ENCODE measurements at regions not wholly inside any gene's neighbourhood (a gene's known extent, or its start where the extent isn't known, plus 50 kb on each side); places are given as distances from the start of the nearest gene placed in this dataset.

GRCh38 chr2:226169751-226170581 lies 629.7 kb downstream of the IRS1 start:
- no peak overlapping the region for H3K4me2 ChIP-seq (ENCODE audit: insufficient read depth, insufficient read length, low read length)
- no peak overlapping the region for H3K56ac ChIP-seq (ENCODE audit: insufficient read length, low read depth, low read length)
- H3K14ac ChIP-seq (ENCODE audit: insufficient read depth, low read length): no peak overlapping the region
- no peak overlapping the region for H2AK5ac ChIP-seq (ENCODE audit: insufficient read length, low read length)
- Mint-ChIP-seq H3K27ac (no peak overlapping the region), H3K4me3 (no peak overlapping the region), H3K9me3 (no peaks in the 10 kb centered on the region), H3K27me3 (ENCODE audit: low read depth) (no peaks in the 10 kb centered on the region), H3K36me3 (ENCODE audit: insufficient read depth in 1 of 3, low read depth in 3 of 3) (no peaks in the 10 kb centered on the region), H3K4me1 (no peaks in the 10 kb centered on the region)
- no peak overlapping the region for H3K18ac ChIP-seq (ENCODE audit: insufficient read length, low read depth, low read length)
- H4K5ac ChIP-seq (ENCODE audit: insufficient read length, low read depth, low read length): no peak overlapping the region
- no peaks in the 10 kb centered on the region for H3K23me2 ChIP-seq (ENCODE audit: insufficient read length, low read depth, low read length, poor library complexity, severe bottlenecking)
- no peak overlapping the region for H2BK15ac ChIP-seq (ENCODE audit: low read depth, low read length)
- H2AFZ ChIP-seq (ENCODE audit: low read length): no peak overlapping the region
- H2BK12ac ChIP-seq (ENCODE audit: insufficient read length, low read depth, low read length): no peak overlapping the region
- H2BK5ac ChIP-seq (ENCODE audit: insufficient read length, low read length): no peak overlapping the region
- no peak overlapping the region for H3T11ph ChIP-seq (ENCODE audit: low read length)
- H3K27me3 ChIP-seq (ENCODE audit: insufficient read depth, low read length): no peaks in the 10 kb centered on the region
- no peaks in the 10 kb centered on the region for H3K79me2 ChIP-seq (ENCODE audit: insufficient read depth, low read length)
- no peak overlapping the region for H4K91ac ChIP-seq (ENCODE audit: insufficient read length, low read depth, low read length)
- WGBS (ENCODE audit: extremely low coverage, insufficient read length, low lambda C conversion rate): no CpG with 5 or more reads among the region's 4 CpGs
- H4K8ac ChIP-seq (replicated peaks; ENCODE audit: insufficient read length, low read depth, low read length): no peak overlapping the region
- H2BK20ac ChIP-seq (ENCODE audit: low read depth, low read length, poor library complexity, severe bottlenecking): no peak overlapping the region
- no peak overlapping the region for H3K27ac ChIP-seq (ENCODE audit: insufficient read length, low read depth, low read length)
- H2BK120ac ChIP-seq (ENCODE audit: low read depth, low read length, poor library complexity, severe bottlenecking): no peak overlapping the region
- no peak for TF ChIP-seq CTCF (conservative IDR thresholded peaks at IDR 0.05)
- H3K79me1 ChIP-seq (ENCODE audit: insufficient read depth, low read depth, low read length, poor library complexity, severe bottlenecking): no peaks in the 10 kb centered on the region
- H4K20me1 ChIP-seq (ENCODE audit: control insufficient read depth, insufficient read depth, insufficient read length): no peaks in the 10 kb centered on the region
- no peaks in the 10 kb centered on the region for H3K9me3 ChIP-seq (ENCODE audit: control insufficient read depth, low read depth, low read length)
- DNase-seq: no peak
- no peak overlapping the region for H3K9ac ChIP-seq (ENCODE audit: extremely low read depth, insufficient read length, low read length)
- no peak overlapping the region for H3K4ac ChIP-seq (ENCODE audit: low read depth, low read length)
- H3K4me1 ChIP-seq (ENCODE audit: insufficient read depth, low read length): no peaks in the 10 kb centered on the region
- no peak overlapping the region for H3K23ac ChIP-seq (ENCODE audit: insufficient read length, low read depth, low read length)

All from H9 (cell line).